GM21381 (cell line): ENCODE measurements at regions not wholly inside any gene's neighbourhood (a gene's known extent, or its start where the extent isn't known, plus 50 kb on each side); places are given as distances from the start of the nearest gene placed in this dataset.

Experiments
- ATAC-seq: cut with Tn5 transposase; IDR thresholded peaks from one replicate; pipeline ENCODE4 v1.9.1; 2021; ENCODE audit warnings: mild to moderate bottlenecking, moderate library complexity; ENCODE audit not compliant: unreplicated experiment

DNA sequence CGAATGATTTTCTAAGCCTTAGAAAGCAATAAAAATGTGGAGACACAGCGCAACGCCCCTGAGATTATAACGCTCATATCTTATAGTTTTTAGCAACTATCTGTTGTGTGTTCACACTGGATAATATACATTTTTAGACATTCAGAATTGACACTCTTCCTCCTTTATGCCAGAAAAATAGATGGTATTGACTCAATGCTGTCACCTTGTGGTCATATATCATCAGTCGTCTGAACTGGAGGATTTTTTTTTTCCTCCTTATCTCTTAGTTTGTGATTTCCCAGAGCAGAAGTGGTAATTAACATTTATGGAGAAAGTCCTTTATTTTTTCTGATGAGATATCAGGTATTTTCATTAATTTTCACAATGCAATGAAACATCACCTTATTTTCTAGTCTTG lies 759.6 kb downstream of the RAB28 start:
- no peak for ATAC-seq

- no peak for ATAC-seq
These were observed 760.2 kb downstream of the RAB28 start for GRCh38 chr4:12723849-12724447.

DNA sequence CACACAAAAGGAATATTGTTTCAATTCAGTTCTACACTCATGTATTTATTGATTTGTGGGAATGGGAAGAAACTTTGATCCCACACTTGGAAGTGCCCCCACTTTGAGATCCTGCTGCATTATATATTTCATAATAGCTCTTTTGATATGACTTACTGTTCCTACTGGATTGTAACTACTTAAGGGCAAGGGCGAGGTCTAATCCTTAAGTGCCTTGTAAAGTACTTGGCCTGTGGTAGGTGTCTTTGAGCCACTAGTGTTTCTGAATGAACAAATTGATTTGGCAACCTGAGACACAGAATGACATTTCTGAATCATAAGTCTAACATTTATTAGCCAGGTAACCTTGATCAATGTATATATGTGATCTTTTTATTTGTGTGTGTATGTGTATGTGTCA lies 767.2 kb downstream of the RAB28 start:
- ATAC-seq, result no peak

- no peak for ATAC-seq
These were observed 771.3 kb downstream of the RAB28 start for GRCh38 chr4:12712648-12713339.

GRCh38 chr4:12707381-12708175 lies 776.6 kb downstream of the RAB28 start:
- ATAC-seq, result no peak

GRCh38 chr4:12703036-12703435 lies 781.1 kb downstream of the RAB28 start:
- no peak for ATAC-seq

DNA sequence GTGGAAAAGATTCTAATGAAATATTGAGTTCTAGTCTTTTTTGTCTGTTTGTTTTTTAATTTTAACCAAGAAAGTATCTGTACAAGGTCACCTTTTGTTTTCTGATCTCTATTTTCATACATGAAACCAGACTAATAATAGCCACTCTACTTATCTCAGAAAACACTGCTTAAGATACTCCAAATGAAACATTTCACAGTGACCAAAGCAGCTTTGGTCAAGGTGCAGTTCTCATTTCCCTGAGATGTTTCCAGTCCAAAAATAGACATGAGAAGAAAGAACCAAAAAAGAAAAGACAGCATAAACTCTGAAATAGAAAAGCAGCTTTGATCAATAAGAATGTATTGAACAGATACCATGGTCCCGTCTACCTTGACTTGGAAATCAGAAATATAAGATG lies 782.8 kb downstream of the RAB28 start:
- no peak for ATAC-seq

DNA sequence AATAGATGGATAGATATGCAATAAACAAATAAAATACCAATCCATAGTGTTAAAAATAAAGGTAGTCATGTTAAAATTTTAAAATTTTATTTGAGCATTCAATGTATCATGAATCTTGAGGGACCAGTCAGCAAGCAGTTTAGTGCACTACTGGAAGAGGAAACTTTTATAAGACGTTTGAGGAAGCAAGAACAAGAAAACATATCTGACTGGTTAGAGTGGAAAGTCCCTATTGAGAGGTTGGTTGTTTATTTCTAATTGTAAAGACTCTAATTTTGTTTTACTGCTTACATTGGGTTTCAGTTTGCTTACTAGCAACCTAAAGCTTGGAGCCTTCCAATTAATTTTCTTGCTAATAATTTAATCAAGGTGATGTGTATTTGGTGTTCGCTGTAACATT lies 786.2 kb downstream of the RAB28 start:
- no peak for ATAC-seq

GRCh38 chr4:12692815-12693214 lies 791.3 kb downstream of the RAB28 start:
- ATAC-seq, result no peak

GRCh38 chr4:12691168-12691567 lies 793.0 kb downstream of the RAB28 start:
- ATAC-seq, result no peak

DNA sequence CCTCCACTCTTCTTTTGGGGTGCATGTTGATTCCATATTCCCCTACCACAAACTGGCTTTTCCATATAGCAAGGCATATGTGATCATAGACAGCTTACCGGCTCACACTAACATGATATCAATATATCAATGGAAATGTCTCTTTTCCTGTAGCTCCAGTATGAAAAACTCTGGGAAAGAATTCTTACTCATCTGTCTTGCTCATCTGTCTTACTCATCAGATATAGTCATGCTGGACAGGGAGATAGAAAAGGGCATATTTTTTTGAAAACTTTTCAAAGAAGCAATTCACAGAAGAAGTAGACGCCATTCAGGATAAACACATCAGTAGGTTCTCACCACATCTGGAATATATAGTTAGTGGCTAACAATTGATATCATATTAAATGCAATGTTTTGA lies 794.7 kb downstream of the RAB28 start:
- ATAC-seq, result no peak

GRCh38 chr4:12679217-12679616 lies 804.9 kb downstream of the RAB28 start:
- ATAC-seq, result no peak

GRCh38 chr4:12674184-12674583 lies 810.0 kb downstream of the RAB28 start:
- no peak for ATAC-seq

- no peak for ATAC-seq
These were observed 811.8 kb downstream of the RAB28 start for GRCh38 chr4:12672303-12672702.

- ATAC-seq, result no peak
These were observed 826.0 kb downstream of the RAB28 start for GRCh38 chr4:12658146-12658545.

DNA sequence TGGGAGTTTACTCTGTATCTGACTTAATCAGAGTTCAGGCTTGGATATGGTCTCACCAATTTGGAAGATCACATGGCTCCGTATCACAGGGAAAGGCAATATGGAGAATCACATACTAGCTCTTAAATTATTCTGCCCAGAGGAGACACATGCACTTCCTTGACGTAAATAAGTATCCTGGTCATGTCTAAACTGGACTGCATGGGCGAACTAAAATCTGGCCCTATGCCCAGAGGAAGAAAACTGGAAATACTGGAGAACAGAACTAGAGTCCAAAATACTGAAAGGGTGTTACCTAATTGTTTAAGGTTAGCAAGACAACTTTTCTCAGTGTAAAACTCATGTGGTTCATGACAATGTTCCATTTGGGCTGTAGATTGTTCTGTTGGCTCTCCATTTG lies 832.3 kb downstream of the RAB28 start:
- no peak for ATAC-seq

- no peak for ATAC-seq
These were observed 838.4 kb downstream of the RAB28 start for GRCh38 chr4:12645732-12646131.

- no peak for ATAC-seq
These were observed 839.9 kb downstream of the RAB28 start for GRCh38 chr4:12644261-12644660.

DNA sequence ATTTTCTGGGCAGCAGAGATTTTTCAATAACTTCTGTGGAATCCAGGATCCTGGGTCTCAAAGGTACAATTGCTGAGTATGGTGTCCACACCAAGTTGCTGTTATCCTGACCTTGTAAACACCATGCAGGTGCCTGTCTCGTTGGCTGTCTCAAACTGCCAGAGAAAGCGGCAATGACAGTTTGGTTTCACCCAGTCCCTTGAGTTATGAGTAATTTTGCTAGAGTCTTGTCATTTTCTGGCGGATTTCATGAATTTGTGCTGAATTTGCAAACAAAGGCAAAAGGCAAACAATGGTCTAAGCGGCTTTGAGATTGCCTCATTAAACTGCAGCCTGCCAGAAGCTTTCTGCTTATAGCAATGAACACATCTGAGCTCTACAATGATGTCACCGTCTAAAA lies 847.9 kb downstream of the RAB28 start:
- no peak for ATAC-seq

DNA sequence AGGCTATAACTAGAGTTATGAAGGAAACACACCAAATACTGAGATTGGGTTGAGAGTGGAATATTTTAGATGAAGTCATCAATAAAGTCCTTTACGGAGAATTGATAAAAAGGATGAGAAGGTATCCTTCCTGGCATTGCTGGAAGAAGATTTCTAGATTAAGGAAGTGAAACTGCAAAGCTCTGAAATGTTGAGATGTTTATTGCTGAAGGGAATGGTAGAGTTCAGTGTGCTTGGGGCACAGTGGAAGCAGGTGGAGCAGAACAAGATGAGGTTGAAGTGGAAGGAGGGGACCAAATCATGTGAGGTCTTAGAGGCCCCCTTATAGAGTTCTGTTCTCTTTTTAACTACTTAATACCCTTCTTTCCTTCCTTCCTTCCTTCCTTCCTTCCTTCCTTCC lies 848.5 kb downstream of the RAB28 start:
- ATAC-seq, result no peak

- ATAC-seq, result peak; percentile 99
These were observed 851.0 kb downstream of the RAB28 start for GRCh38 chr4:12633053-12633651.

DNA sequence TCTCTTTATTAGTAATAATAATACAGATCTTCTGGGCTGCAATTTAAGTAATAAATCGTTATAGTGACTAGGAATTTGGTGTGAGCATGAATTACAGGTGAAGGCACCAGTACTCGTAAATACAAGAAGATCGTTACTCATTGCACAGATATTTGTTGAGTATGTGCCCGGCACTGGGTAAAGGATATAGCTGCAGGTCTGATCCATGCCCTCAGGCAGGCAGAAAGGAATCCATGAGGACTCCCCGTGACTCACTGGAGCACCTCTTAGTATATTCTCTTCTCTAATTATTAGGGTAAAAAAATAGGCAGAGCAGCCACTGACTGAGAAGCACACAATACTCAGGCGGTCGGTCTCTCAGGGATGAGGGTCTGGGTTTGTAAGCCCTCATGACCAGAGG lies 868.3 kb downstream of the RAB28 start:
- ATAC-seq, result no peak
